ENCODE measurements at regions not wholly inside any gene's neighbourhood (a gene's known extent, or its start where the extent isn't known, plus 50 kb on each side); places are given as distances from the start of the nearest gene placed in this dataset.

GRCh38 chr2:78264130-78264529, 742.0 kb upstream of the LRRTM4 start:
- DNase-seq (ENCODE audit: low read depth, low spot score), result no peak

GRCh38 chr2:78281164-78281563, 744.3 kb upstream of the REG3G start:
- no peak for DNase-seq (ENCODE audit: low read depth, low spot score)

- DNase-seq (ENCODE audit: low read depth, low spot score), result no peak
These were observed 734.8 kb upstream of the REG3G start for GRCh38 chr2:78290581-78291214.

- no peak for DNase-seq (ENCODE audit: low read depth, low spot score)
These were observed 731.7 kb upstream of the REG3G start for GRCh38 chr2:78293768-78294167.

- no peak for DNase-seq (ENCODE audit: low read depth, low spot score)
These were observed 724.2 kb upstream of the REG3G start for GRCh38 chr2:78301166-78301789.

GRCh38 chr2:78304678-78305077, 720.8 kb upstream of the REG3G start:
- DNase-seq (ENCODE audit: low read depth, low spot score), result peak; percentile 7

- no peak for DNase-seq (ENCODE audit: low read depth, low spot score)
These were observed 716.0 kb upstream of the REG3G start for GRCh38 chr2:78309460-78309859.

- no peak for DNase-seq (ENCODE audit: low read depth, low spot score)
These were observed 710.1 kb upstream of the REG3G start for GRCh38 chr2:78315368-78315767.

- DNase-seq (ENCODE audit: low read depth, low spot score), result no peak
These were observed 707.2 kb upstream of the REG3G start for GRCh38 chr2:78318275-78318674.

- no peak for DNase-seq (ENCODE audit: low read depth, low spot score)
These were observed 695.3 kb upstream of the REG3G start for GRCh38 chr2:78330193-78330592.

- no peak for DNase-seq (ENCODE audit: low read depth, low spot score)
These were observed 674.3 kb upstream of the REG3G start for GRCh38 chr2:78351208-78351607.

GRCh38 chr2:78353168-78353567, 672.3 kb upstream of the REG3G start:
- no peak for DNase-seq (ENCODE audit: low read depth, low spot score)

GRCh38 chr2:78355967-78356366, 669.5 kb upstream of the REG3G start:
- DNase-seq (ENCODE audit: low read depth, low spot score), result no peak

- DNase-seq (ENCODE audit: low read depth, low spot score), result no peak
These were observed 641.9 kb upstream of the REG3G start for GRCh38 chr2:78383576-78383975.

- no peak for DNase-seq (ENCODE audit: low read depth, low spot score)
These were observed 628.3 kb upstream of the REG3G start for GRCh38 chr2:78397198-78397597.

GRCh38 chr2:78407960-78408794, 617.3 kb upstream of the REG3G start:
- peak; percentile 35 for DNase-seq (ENCODE audit: low read depth, low spot score)

- no peak for DNase-seq (ENCODE audit: low read depth, low spot score)
These were observed 616.7 kb upstream of the REG3G start for GRCh38 chr2:78408795-78409118.

GRCh38 chr2:78411303-78411702, 614.2 kb upstream of the REG3G start:
- no peak for DNase-seq (ENCODE audit: low read depth, low spot score)

GRCh38 chr2:78416625-78417300, 608.7 kb upstream of the REG3G start:
- DNase-seq (ENCODE audit: low read depth, low spot score), result no peak

- no peak for DNase-seq (ENCODE audit: low read depth, low spot score)
These were observed 608.1 kb upstream of the REG3G start for GRCh38 chr2:78417355-78417754.

- DNase-seq (ENCODE audit: low read depth, low spot score), result no peak
These were observed 607.5 kb upstream of the REG3G start for GRCh38 chr2:78418021-78418420.

GRCh38 chr2:78420132-78420531, 605.4 kb upstream of the REG3G start:
- no peak for DNase-seq (ENCODE audit: low read depth, low spot score)
